ENCODE measurements at regions not wholly inside any gene's neighbourhood (a gene's known extent, or its start where the extent isn't known, plus 50 kb on each side); places are given as distances from the start of the nearest gene placed in this dataset.

- no peak for FAIRE-seq
Measured at GRCh38 chr2:120854014-120854620, 118.4 kb downstream of the GLI2 start.

- no peak for FAIRE-seq
Measured at GRCh38 chr2:120854766-120855530, 119.3 kb downstream of the GLI2 start.

- FAIRE-seq = no peak
Measured at GRCh38 chr2:120855855-120856405, 120.3 kb downstream of the GLI2 start.

- FAIRE-seq = no peak
Measured at GRCh38 chr2:120856421-120856862, 120.8 kb downstream of the GLI2 start.

DNA sequence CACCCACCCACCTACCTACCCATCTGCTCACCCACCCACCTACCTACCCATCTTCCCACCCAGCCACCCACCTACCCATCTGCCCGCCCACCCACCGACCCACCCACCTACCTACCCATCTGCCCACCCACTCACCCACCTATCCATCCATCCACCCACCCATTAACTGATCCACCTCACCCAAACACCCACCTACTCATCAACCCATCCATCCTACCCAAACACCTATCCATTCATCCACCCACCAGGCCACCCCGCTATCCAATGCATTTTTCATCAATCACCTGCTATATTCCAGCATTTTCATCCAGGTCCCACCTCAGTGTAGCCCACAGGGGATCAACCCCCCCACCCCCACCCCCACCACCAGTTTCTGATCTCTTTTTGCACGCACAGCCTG is 121.8 kb downstream of the GLI2 start:
- no peak for FAIRE-seq

GRCh38 chr2:120857931-120858330 is 122.3 kb downstream of the GLI2 start:
- no peak for FAIRE-seq

DNA sequence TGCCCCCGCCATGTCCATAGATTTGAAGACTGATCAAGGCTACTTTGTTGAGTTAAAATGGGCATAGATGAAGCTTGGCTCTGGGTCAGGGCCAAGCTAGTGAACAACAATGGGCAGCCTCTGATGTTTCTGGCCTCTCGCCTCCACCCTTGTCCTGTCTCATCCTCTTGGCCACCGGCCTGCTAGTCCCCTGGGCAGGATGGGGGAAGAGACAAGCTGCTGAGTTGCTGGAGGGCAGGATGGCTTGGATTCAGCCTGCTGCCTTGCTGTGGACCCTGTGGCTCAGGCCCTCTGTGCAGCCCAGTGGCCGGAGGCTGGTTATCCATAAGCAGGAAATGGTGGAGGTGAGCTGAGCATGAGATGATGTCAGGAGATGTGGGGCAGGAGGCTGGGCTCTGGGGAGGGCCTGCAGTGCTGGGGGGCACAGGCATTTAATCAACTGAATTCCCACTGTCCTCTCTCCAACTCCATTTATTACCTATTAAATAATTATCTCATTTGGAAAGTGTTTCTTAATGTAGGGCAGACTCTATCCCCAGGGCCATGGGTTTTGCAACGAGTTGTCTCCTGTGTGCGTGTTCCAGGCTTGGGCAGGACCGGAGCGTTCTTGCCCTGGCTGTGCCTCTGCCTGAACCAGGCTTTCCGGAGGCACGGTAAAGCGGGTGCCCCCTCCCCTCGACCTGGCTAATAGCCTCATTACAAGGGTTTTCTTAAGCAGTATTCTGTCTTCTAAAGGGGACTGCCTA is 122.9 kb downstream of the GLI2 start:
- no peak for FAIRE-seq

DNA sequence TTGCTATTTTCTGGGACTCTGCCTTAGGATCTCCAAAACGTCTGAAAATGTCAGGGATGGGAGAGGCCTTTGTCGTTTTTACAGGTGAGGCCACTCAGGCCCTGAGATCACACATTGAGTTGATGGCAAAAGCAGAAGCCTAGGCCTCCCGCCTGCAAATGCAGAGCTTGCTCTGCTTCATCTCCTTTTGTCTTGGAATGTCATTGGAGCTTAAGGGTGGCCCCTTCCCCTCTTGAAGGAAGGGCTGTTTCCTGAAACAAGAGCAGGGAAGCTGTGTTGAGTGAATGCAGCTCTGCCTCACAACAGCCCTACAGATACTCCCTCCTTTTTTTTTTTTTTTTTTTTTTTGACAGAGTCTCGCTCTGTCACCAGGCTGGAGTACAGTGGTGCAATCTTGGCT is 123.5 kb downstream of the GLI2 start:
- FAIRE-seq = no peak

DNA sequence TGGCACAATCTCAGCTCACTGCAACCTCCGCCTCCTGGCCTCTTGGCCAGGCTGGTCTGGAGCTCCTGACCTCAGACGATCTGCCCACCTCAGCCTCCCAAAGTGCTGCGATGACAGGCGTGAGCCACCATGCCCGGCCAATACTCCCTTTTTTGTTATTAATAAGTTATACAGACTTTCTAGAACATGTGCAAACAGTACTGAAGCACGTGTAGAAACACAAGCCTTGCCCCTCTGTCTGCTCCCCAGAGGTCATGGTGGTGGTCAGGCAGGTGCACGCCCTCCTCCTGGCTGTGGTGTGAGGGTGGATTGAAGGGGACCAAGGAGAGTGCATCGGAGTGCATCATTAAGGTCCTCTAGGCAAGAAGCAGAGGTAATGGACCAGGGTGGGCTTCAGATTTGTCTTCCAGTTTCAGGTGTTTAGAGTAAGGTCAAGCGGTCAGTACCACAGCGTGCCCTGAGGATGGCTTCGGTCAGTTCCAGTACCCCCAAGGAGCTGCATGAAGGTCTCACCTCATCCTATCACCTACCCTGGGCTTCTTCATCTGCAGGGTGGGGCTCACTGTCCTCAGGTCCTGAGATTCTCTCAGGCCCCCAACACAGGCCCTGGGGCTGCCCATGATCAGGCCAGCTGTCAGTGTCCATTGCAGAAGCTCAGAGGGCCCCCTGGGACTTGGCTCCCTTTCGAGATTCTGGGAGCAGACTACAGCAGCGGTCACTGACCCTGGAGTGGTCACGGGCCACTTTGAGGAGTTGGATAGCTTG is 124.3 kb downstream of the GLI2 start:
- no peak for FAIRE-seq

GRCh38 chr2:120860579-120860922 is 124.9 kb downstream of the GLI2 start:
- no peak for FAIRE-seq

DNA sequence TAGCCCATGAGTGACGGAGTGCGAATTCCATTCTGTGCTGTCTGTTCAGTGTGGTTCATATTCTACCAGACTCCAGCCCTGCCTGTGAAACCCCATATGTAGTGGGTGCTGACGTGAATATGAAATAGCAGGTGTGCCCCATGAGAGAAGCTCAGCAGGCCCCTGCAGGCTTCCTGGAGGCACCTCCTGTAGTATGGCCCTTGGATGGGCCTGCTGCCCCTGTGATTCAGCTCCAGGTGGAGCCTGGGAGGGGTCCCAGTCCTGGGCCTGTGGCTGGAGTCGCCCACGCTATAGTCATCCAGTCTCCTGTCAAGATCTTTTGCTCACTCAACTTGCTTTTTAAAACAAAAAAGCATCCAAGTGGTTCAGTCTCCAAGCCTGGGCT is 125.5 kb downstream of the GLI2 start:
- no peak for FAIRE-seq

- no peak for FAIRE-seq
Measured at GRCh38 chr2:120861576-120862191, 126.0 kb downstream of the GLI2 start.

GRCh38 chr2:120862201-120863060 is 126.8 kb downstream of the GLI2 start:
- FAIRE-seq = no peak

DNA sequence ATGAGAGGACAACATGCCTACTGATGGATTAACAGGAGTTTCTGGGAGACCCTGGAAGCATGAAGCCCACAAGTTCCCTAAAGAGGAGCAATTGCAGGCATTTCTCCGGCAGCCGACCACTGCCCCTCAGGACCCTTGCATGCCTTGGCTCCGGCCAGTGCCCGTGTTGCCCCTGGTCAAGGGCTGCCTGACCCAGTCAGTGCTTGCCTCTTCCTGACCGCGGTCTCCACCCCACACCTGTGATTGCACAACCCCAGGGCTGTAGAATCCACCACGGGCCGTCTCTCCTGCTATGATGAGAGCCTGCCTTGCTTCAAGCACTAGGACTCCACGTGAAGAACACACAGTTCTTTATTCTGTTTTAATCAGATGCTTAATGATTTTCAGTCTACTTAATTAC is 127.5 kb downstream of the GLI2 start:
- no peak for FAIRE-seq

- no peak for FAIRE-seq
Measured at GRCh38 chr2:120863661-120864320, 128.1 kb downstream of the GLI2 start.

GRCh38 chr2:120864981-120865380 is 129.3 kb downstream of the GLI2 start:
- FAIRE-seq = no peak

DNA sequence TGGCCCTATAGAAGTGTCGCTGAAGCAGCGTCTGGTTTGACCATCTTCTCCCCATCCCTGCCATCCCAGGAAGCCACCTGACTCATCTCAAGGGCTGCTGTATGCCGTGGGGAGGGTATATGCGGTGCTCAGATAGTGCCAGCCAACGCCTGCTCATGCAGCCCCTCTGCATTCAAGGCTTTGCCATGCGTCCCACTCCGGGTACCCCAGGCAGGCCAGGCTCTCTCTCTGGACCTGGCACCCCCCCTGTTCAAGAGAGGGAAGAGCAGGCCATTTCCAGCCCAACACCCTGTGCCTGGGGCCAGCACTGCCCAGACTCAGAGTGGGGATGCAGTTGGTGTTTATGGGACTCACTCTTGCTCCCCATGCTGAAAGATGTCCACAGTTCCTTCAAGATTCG is 130.0 kb downstream of the GLI2 start:
- FAIRE-seq = no peak

GRCh38 chr2:120866071-120866470 is 130.4 kb downstream of the GLI2 start:
- no peak for FAIRE-seq

DNA sequence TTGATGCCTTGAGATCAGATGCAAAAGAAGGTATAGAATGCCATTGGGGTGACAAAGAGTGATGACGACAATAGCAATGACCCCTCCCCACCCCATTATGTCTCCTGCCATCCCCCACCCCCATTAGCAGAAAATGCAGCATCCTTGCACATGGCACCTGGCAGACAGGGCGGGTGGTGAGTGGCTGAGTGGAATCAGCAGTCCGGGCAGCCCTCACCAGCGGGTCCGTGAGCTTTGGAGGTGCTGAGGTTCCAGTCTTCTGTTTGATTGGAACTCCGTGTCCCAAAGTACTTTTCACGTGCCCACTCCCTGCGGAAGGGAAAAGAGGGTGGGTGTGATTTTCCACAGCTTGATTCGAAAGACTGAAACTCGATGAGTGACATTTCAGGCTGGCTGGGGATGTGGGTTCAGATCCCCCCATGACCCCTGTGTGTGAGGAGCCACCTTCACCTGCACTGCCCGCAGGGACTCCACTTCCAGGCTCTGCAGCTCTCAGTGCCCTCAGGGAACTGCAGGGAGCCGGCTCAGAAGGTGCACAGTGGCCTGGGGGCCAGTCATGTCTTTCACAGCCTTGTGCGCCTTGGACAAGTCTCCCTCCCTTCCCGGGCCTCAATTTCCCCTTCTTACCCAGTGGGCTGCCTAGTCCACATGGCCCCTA is 130.9 kb downstream of the GLI2 start:
- no peak for FAIRE-seq

Measured in G401.6 (cell line).